Kidney (tissue), 13 donors: ENCODE measurements at regions not wholly inside any gene's neighbourhood (a gene's known extent, or its start where the extent isn't known, plus 50 kb on each side); places are given as distances from the start of the nearest gene placed in this dataset.
"Not testable (repeated sequence)": the region's sequence is repeated elsewhere in the genome, so short reads cannot be mapped to it uniquely, and the experiment has no call there.

Experiments
- DNase-seq, 5 donors: peaks; one replicate each; pipeline ENCODE4 v3.0.0-alpha.2; 2013 to 2020
- FAIRE-seq: peaks from 2 replicates; lab custom pipeline; 2012; peaks lifted over from hg19 to GRCh38; lab: Jason Lieb, UNC
- H3K27ac ChIP-seq, 2 donors: one replicate each; pipeline ENCODE4 v1.7.0; 2013; ENCODE audit warnings: low read depth in 2 of 2, low read length in 2 of 2, inconsistent platforms in 1 of 2
- H3K27me3 ChIP-seq: one replicate; pipeline ENCODE4 v1.7.1; 2013; ENCODE audit warnings: low read length, inconsistent platforms; ENCODE audit not compliant: control insufficient read depth, insufficient read depth
- H3K36me3 ChIP-seq, 3 donors: one replicate each; pipeline versions ENCODE4 v1.7.0 to v1.7.1; 2013; ENCODE audit warnings: low read length in 3 of 3, control low read depth in 1 of 3, inconsistent platforms in 1 of 3; ENCODE audit not compliant: insufficient read depth in 3 of 3, control insufficient read depth in 2 of 3
- H3K4me1 ChIP-seq, 3 donors: one replicate each; pipeline versions ENCODE4 v1.7.0 to v1.7.1; 2013; ENCODE audit warnings: low read length in 3 of 3, inconsistent platforms in 1 of 3, low read depth in 1 of 3; ENCODE audit not compliant: control insufficient read depth in 2 of 3, insufficient read depth in 2 of 3
- H3K4me3 ChIP-seq, 3 donors: one replicate each; pipeline versions ENCODE4 v1.7.0 to v1.8.1; 2013; ENCODE audit warnings: low read length in 3 of 3, control low read depth in 1 of 3, inconsistent platforms in 1 of 3
- H3K9ac ChIP-seq, 3 donors: one replicate each; pipeline versions ENCODE4 v1.7.0 to v1.7.1; 2013; ENCODE audit warnings: low read length in 3 of 3, control low read depth in 1 of 3, inconsistent platforms in 1 of 3
- H3K9me3 ChIP-seq, 3 donors: one replicate each; pipeline versions ENCODE4 v1.7.0 to v1.7.1; 2013; ENCODE audit warnings: low read length in 3 of 3, control low read depth in 1 of 3, inconsistent platforms in 1 of 3; ENCODE audit not compliant: control insufficient read depth in 2 of 3, insufficient read depth in 1 of 3
- intact Hi-C: fragments of 100-400 bp; cut with DNase I; formaldehyde crosslinking; loops from one replicate; pipeline ENCODE4 v1.11.1; 2022
- TF ChIP-seq, protein P1 (sequence below): IDR thresholded peaks from 3 replicates; pipeline ENCODE4 v1.5.1; 2012; ENCODE audit warnings: mild to moderate bottlenecking, moderate library complexity, borderline replicate concordance; ENCODE audit not compliant: insufficient read depth; ENCODE audit errors: extremely low read depth
- donor health status: control.
- donor health status: control.
- donor health status: control.
- donor health status: control.
- donor health status: control.
- donor health status: DM: yes; HTN: yes; CAD: no.
- donor health status: Normal renal cell carcinoma (clear cell type).

DNA sequence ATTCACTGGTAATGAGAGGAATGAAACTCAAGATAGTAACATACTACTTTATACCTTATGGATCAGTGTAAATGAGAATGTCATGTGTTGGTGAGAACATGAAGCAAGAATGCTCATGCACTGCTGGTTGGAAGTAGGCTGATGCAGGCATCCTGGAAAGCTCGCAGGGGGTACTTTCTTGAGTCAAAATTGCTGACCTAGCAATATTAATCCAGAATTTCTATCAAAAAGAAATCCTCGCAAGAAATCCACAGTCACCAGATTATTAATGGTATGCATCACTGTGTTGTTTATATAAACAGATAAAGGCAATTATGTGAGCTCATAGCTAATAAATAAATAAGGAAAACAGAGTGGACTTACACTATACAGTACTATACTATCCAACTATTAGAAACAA, 713.7 kb upstream of the PKDCC start:
- FAIRE-seq (no peak), DNase-seq (no peak)
- H3K9ac ChIP-seq, result no peak overlapping the region
- H3K4me1 ChIP-seq, result no peaks in the 10 kb centered on the region
- H3K4me3 ChIP-seq, result no peak overlapping the region
- H3K36me3 ChIP-seq, result no peaks in the 10 kb centered on the region
- no peaks in the 10 kb centered on the region for H3K9me3 ChIP-seq
- no peak overlapping the region for H3K27ac ChIP-seq
- TF ChIP-seq, protein P1, sequence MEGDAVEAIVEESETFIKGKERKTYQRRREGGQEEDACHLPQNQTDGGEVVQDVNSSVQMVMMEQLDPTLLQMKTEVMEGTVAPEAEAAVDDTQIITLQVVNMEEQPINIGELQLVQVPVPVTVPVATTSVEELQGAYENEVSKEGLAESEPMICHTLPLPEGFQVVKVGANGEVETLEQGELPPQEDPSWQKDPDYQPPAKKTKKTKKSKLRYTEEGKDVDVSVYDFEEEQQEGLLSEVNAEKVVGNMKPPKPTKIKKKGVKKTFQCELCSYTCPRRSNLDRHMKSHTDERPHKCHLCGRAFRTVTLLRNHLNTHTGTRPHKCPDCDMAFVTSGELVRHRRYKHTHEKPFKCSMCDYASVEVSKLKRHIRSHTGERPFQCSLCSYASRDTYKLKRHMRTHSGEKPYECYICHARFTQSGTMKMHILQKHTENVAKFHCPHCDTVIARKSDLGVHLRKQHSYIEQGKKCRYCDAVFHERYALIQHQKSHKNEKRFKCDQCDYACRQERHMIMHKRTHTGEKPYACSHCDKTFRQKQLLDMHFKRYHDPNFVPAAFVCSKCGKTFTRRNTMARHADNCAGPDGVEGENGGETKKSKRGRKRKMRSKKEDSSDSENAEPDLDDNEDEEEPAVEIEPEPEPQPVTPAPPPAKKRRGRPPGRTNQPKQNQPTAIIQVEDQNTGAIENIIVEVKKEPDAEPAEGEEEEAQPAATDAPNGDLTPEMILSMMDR, result no peak
- intact Hi-C loops, result no loop called here
- H3K27me3 ChIP-seq, result no peaks in the 10 kb centered on the region

GRCh38 chr2:41335573-41335972, 712.2 kb upstream of the PKDCC start:
- H3K4me1 ChIP-seq, H3K27me3 ChIP-seq, H3K9me3 ChIP-seq, FAIRE-seq, H3K9ac ChIP-seq, H3K27ac ChIP-seq, H3K4me3 ChIP-seq, H3K36me3 ChIP-seq, intact Hi-C loops, DNase-seq: not testable (repeated sequence)

GRCh38 chr2:41337956-41338355, 709.9 kb upstream of the PKDCC start:
- DNase-seq (no peak), FAIRE-seq (no peak)
- no peaks in the 10 kb centered on the region for H3K9me3 ChIP-seq
- H3K4me1 ChIP-seq, result no peaks in the 10 kb centered on the region
- intact Hi-C loops, result no loop called here
- H3K27ac ChIP-seq, result no peak overlapping the region
- no peak overlapping the region for H3K4me3 ChIP-seq
- no peak overlapping the region for H3K9ac ChIP-seq
- H3K36me3 ChIP-seq, result no peaks in the 10 kb centered on the region
- TF ChIP-seq, protein P1, result no peak
- no peaks in the 10 kb centered on the region for H3K27me3 ChIP-seq

- Histone ChIP-seq H3K27me3 (no peaks in the 10 kb centered on the region), H3K9me3 (no peaks in the 10 kb centered on the region), H3K27ac (no peak overlapping the region), H3K4me3 (no peak overlapping the region), H3K36me3 (no peaks in the 10 kb centered on the region), H3K9ac (no peak overlapping the region), H3K4me1 (no peaks in the 10 kb centered on the region)
- intact Hi-C loops, result no loop called here
- TF ChIP-seq, protein P1, result no peak
- DNase-seq, result no peak
- no peak for FAIRE-seq
Observed at GRCh38 chr2:41344529-41344928, 703.3 kb upstream of the PKDCC start.
